ENCODE measurements at regions not wholly inside any gene's neighbourhood (a gene's known extent, or its start where the extent isn't known, plus 50 kb on each side); places are given as distances from the start of the nearest gene placed in this dataset.

DNA sequence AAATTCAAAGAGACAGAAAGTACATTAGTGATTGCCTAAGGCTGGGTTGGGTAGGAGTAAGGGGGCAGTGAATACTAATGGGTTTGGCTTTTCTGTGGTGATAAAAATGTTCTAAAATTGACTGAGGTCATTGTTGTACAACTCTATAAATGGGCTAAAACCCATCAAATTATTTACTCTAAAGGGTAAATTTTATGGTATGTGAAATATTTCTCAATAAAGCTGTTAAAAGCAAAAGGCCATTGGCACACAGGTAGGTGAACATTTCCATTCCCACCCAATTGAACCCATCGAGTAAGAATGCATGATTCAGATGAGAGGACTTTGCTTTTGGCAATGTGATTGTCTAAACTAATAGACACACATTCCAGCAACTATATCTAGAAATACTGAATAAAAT lies 579.4 kb downstream of the GATA3 start:
- TF ChIP-seq, protein P1, sequence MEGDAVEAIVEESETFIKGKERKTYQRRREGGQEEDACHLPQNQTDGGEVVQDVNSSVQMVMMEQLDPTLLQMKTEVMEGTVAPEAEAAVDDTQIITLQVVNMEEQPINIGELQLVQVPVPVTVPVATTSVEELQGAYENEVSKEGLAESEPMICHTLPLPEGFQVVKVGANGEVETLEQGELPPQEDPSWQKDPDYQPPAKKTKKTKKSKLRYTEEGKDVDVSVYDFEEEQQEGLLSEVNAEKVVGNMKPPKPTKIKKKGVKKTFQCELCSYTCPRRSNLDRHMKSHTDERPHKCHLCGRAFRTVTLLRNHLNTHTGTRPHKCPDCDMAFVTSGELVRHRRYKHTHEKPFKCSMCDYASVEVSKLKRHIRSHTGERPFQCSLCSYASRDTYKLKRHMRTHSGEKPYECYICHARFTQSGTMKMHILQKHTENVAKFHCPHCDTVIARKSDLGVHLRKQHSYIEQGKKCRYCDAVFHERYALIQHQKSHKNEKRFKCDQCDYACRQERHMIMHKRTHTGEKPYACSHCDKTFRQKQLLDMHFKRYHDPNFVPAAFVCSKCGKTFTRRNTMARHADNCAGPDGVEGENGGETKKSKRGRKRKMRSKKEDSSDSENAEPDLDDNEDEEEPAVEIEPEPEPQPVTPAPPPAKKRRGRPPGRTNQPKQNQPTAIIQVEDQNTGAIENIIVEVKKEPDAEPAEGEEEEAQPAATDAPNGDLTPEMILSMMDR (IDR thresholded peaks at IDR 0.05) = no peak
- no peak for TF ChIP-seq POLR2AphosphoS5 (IDR thresholded peaks at IDR 0.05)
- no peak for TF ChIP-seq POLR2A (IDR thresholded peaks at IDR 0.05)
- no peak for TF ChIP-seq EP300 (IDR thresholded peaks at IDR 0.05)
